NCI-H526 (cell line): ENCODE measurements at regions not wholly inside any gene's neighbourhood (a gene's known extent, or its start where the extent isn't known, plus 50 kb on each side); places are given as distances from the start of the nearest gene placed in this dataset.
"Not testable (repeated sequence)": the region's sequence is repeated elsewhere in the genome, so short reads cannot be mapped to it uniquely, and the experiment has no call there.

Experiments used
- DNase-seq, 2 experiments: peaks; one replicate each; lab custom pipeline; 2025; lab: John Stamatoyannopoulos, UW

DNA sequence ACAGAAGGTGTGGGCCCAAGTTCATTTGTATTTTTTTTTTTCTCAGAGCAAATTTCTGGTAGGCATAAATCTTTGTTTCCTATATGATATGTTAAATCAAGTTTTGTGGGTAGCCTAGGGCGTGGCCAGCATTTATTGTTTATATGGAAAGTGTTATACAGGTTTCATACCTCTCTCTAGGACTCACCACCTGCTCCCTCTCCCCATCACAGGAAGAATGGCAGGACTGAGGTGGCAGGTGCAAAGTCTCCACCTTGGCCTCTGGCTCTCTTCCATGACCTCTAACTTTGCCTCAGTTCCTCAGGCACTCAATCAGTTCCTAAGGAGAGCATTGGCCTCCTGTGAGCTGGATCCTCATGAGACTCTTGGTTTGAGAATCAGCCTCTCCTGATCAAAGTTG, 172.3 kb upstream of the TSC22D1 start:
- DNase-seq, result no peak

DNA sequence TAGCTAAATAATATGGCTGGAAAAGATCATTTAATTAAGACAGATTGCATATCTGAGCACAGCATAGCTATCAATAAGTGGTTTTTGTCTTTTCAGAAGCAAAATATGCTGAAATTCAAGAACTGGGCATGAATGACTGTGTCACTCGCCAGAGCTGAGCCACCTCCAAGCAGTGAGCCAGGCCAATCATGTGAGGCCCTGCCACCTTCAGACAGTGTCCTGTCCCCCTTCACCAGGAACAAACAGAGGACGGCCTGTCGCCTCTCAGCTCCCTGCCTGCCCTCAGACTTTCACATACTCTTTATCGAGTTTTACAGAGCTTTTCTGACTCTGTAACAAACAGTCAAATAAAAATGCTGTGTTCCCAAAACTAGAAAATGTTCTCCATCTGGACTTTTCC, 171.0 kb upstream of the TSC22D1 start:
- no peak for DNase-seq

GRCh38 chr13:44746690-44747089, 170.6 kb upstream of the TSC22D1 start:
- no peak for DNase-seq

- no peak for DNase-seq
Measured at GRCh38 chr13:44744880-44745633, 168.9 kb upstream of the TSC22D1 start.

GRCh38 chr13:44739539-44739938, 163.4 kb upstream of the TSC22D1 start:
- no peak for DNase-seq

DNA sequence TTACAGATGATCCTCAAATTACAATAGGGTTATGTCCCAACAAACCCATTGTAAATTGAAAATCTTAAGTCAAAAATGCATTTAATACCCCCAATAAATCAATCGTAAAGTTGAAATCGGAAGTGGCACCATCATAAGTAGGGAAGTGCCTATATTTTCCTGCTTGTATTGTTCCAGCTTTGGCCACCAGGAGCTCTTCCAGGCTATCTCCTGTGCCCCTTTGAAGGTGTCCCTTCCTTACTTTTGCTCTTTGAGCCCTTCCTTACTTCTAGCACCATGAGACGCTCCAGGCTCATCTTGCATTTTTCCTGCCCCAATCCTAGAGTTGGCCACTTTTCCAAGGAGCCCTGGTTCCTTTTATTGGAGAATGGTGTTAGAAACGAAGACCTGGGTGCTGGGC, 163.0 kb upstream of the TSC22D1 start:
- no peak for DNase-seq

- DNase-seq, result no peak
Measured at GRCh38 chr13:44738463-44738862, 162.3 kb upstream of the TSC22D1 start.

GRCh38 chr13:44735806-44736205, 159.7 kb upstream of the TSC22D1 start:
- no peak for DNase-seq

DNA sequence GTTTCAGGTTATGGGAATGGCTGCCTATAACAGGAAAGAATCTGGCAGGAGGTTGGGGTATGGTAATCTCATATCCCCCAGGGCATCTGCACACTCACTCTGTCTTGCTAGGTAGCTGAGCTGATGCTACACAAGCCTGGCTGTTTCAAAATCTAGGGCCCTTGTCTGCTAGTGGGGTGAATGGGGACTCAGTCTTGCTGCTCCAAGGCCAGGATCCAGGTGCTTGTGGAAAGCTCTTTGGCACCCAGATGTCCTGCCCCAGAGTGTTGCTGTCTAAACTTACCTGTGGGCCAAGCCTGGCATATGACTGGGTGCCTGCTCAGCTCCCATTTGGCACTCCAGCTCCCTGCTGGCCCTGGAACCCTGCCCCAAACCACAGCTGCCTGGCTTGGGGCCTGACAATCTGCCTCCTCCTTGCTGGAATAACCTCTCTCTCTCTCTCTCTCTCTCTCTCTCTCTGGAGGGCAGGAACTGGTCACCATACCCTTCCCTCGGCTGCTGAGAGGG, 158.1 kb upstream of the TSC22D1 start:
- no peak for DNase-seq

- DNase-seq, result no peak
Measured at GRCh38 chr13:44732503-44733098, 156.5 kb upstream of the TSC22D1 start.

DNA sequence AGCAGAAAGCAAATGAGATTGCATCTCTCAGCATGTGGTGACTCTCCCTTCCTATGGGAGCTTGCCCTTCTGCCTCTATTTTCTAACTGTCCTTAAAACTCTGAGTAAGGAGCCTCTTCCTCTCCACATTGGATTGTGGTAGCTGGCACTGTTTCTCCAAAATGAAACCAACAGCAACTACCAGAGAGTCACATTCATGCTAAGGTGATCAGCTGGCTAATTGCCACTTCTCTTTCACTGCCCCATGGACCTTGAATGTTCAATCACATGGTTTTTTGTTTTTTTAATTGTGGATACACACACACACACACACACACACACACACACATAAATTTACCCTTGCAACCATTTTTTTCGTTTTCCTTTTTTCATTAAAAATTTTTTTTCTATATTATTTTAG, 154.7 kb upstream of the TSC22D1 start:
- no peak for DNase-seq

DNA sequence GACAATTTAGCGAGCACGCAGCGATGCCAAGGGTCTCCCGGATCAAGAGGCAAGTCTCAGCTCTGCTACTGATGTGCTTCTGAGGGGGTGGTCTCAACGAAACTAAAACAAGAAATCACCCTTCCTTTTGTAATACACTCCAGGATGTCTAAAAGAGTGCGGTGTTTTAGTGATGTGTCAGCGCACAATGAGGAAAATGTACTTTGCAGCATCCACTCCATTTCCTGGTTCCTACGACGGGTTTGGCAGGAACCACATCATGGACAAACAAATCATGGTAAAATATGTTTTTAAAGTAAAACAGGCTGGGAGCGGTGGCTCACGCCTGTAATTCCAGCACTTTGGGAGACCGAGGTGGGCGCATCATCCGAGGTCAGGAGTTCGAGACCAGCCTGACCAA, 154.0 kb upstream of the TSC22D1 start:
- DNase-seq, result no peak

DNA sequence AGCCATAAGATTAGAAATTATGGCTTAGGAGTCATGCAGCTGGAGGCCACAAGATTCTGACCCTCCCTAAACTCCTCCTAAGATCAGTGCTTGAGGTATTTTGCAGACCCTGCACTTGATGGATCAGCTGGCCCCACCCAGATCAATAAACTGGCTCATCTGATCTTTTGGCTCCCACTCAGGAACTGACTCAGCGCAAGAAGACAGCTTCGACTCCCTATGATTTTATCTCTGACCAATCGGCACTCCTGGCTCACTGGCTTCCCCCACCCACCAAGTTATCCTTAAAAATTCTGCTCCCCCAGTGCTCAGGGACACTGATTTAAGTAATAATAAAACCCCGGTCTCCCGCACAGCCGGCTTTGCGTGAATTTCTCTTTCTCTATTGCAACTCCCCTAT, 151.5 kb upstream of the TSC22D1 start:
- DNase-seq, result not testable (repeated sequence)

DNA sequence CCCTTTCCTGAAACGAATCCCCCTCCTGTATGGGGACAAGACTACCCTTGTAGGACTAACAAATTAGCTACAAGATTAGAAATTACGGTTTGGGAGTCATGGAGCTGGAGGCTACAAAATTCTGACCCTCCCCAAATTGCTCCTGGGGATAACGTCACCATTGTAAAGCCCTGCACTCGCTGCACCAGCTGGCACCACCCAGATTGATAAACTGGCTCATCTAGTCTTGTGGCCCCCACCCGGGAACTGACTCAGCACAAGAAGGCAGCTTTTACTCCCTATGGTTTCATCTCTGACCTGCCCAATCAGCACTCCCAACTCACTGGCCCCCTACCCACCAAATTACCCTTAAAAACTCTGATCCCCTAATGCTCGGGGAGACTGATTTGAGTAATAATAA, 150.6 kb upstream of the TSC22D1 start:
- no peak for DNase-seq

DNA sequence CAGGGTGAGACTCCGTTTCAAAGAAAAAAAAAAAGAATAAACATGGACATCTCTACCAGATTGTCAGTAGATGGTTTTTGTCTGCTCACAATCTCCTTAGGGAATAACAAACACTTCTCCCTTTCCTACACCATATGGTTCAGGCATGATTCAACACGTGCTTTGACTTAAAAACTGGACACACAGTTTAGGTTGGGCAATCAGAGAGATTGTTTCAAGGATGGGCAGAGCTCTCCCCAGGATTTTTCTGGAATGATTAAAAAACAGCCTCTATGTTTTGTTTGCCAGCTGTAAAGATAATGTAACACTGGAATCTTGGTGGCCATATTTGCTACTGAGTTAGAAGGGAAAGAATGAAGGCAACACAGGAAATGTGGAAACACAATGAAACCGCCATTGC, 150.1 kb upstream of the TSC22D1 start:
- DNase-seq, result no peak

GRCh38 chr13:44719857-44720671, 143.9 kb upstream of the TSC22D1 start:
- DNase-seq, result no peak

DNA sequence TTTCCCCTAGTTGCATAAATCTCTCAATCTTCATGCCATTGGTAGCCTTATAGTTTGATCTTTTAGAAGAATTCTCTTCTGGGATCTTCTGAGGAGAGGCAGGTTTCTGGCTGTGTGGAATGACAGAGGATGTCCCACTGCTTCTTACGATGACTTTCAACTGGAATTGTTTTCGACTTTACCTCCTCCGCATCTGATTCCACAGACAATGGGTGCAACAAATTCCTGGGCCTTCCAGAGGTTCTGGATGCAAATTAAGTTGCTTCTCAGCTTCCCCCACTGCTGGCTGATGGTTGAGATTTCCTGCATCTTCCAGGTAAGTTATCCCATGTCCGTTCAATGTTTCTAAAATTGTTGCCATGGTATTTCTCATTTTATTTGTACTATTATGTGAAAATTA, 142.3 kb upstream of the TSC22D1 start:
- DNase-seq, result no peak

DNA sequence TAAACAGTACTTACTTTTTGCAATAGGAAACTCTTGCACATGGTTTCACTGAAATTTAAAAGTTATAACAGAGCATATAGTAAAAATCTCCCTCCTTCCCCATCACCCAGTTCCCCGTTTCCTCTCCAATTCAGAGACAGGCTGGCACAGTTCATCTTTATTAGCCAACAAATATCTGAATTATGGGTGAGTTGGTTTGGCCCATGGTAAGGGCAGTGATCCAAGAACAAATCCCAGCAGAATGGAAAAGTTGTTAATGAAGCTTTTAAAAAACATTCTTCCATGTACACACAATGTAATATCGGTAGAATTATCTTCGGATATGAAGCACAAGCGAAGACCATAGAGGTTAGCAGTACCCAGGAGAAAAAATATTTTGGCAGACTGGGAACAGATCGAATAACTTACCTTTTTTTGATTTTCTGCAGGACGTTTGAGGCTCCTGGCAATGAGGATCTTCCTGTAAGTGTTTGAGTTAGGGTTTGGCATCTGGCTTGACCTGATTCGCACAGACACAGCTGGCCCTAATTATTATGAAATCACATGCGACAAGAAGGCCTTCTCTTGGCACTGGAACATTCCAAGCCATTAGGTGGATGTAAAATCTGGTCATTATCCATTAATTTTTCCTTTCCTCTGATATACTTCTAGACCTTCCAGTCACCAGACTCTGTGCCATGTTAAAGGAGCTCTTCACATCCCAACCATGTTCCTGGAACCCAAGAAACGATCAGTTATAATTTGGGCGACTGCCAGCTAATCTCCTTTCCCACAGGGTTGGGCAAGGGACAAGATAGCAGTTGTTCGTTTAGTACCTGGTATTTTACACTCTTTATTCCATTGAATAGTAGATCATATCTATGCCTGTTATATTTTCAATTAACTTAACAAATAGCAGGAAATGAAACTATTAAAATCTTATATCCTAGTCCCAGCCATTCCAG, 139.4 kb upstream of the TSC22D1 start:
- no peak for DNase-seq

GRCh38 chr13:44713788-44714469, 137.8 kb upstream of the TSC22D1 start:
- DNase-seq, result no peak

GRCh38 chr13:44711706-44712105, 135.6 kb upstream of the TSC22D1 start:
- no peak for DNase-seq

DNA sequence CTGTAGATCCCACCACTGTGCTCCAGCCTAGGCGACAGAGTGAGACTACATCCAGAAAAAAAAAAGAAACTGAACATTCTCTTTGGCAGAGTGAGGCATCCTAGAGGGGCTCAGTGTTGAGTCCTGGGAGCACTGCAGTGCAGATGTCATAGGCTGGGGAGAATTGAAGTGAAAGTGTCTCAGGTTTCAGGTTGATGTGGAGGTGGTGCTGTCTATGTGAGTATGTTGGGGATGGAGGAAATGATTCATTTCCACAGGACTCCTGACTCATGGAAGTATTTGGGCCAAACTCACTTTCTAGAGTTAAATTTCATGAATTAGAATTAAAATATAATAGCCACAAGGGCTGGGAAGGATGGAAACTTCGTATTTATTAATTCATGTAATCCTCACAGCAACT, 134.4 kb upstream of the TSC22D1 start:
- DNase-seq, result no peak
